Fibroblast of pulmonary artery (primary cell): ENCODE measurements at regions not wholly inside any gene's neighbourhood (a gene's known extent, or its start where the extent isn't known, plus 50 kb on each side); places are given as distances from the start of the nearest gene placed in this dataset.

Experiments
- DNase-seq: peaks from one replicate; pipeline ENCODE4 v3.0.0-alpha.2; 2010; ENCODE audit warnings: low read depth
- H3K4me3 ChIP-seq: replicated peaks from 2 replicates; pipeline ENCODE4 v1.5.1; 2011; ENCODE audit warnings: low read depth, mild to moderate bottlenecking, control low read depth, low read length, moderate library complexity
- CTCF ChIP-seq: IDR thresholded peaks from 2 replicates; pipeline ENCODE4 v1.5.1; 2011; ENCODE audit warnings: mild to moderate bottlenecking, control low read depth, low read length, inconsistent platforms; ENCODE audit errors: missing control alignments

DNA sequence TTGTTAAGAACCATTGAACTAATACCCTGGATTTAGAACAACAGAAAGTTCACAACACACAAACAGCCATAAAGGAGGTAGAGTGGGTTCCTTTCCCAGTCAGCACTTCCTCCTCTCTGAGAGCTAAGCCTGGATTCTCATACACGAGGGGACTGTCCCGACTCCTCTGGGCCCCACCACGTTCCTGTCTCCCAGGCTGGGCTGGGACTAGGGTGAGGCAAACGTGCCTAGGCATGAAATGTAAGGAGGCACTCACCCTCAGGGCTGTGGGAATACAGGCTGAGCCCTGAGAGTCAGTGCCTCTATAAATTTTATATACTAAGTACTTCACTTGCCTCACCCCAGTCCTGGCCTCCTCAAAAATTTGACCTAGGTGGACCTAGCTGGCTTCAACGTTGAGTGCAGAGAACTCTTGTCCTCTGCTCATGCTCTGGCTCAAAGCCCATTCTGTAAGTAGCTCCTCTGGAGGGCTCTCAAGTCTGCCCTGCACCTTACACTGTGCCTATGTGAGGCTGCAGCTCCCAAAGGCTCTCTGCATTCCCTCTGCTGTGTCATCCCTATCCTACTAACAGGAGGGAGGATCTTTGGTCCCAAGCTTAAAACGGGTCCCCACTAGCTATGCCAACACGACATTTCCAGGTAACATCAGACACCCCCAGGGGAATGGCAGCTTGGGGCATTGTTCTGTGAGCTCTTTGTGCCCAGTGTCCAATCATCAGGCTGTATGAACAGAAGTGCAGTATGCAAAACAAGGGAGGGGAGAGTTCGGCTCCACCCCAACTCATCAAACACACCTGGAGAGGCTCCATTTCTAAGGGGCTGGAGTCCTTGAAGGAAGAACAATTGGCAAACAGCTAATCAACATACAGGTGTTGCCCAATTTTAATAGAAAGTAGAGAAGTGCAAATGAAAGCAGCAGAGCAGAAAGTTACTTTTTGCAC is 233.2 kb downstream of the RPLP1 start:
- no peak overlapping the region for H3K4me3 ChIP-seq
- TF ChIP-seq CTCF, result no peak
- no peak for DNase-seq

DNA sequence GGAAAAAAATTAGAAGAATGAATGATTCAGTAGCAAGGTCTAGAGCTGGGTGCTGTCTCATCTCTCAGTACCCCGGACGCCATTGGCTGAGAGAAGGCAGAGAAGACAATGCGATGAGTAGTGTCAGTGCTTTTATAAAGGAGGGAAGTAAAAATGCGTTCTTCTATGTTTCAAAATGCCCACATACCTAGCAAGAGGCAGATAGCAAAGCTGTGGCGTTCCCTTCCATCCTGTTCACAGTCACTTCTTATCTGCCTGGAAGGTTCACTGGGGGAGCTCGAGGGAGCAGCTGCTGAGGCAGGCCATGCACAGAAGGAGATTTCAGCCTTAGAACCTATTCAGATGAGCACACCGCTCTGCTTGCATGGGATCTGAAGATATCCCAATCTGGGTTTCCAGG is 234.0 kb downstream of the RPLP1 start:
- no peak for TF ChIP-seq CTCF
- DNase-seq, result no peak
- no peak overlapping the region for H3K4me3 ChIP-seq

GRCh38 chr15:69689133-69689532 is 236.5 kb downstream of the RPLP1 start:
- no peak for DNase-seq
- no peak overlapping the region for H3K4me3 ChIP-seq
- no peak for TF ChIP-seq CTCF

DNA sequence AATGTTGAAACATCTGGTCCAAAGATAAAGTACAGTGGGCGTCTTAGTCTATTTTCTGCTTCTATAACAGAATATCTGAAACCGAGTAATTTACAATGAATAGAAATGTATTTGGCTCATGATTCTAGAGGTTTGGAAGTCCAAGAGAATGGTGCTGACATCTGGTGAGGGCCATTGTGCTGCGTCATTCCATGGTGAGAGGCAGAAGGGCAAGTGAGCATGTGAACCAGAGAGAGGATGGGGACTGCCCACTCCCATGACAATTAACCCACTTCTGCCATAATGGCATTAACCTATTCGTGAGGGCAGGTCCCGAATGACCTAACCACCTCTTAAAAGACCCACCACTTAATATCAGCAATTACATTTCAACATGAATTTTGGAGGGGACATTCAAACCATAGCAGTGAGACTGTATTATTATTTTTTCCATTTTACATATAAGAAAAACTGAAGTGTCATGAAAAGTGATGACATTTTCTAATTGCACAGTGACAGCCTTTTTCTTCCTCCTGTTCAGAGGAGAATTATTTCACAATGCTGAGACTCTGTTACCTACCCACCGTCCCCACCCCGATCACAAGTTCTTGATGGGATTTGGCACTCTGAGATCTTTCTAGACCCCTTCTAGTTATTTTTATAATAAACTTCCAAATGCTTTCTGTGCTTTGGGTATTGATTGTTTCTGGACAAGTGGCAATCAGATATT is 238.8 kb downstream of the RPLP1 start:
- no peak overlapping the region for H3K4me3 ChIP-seq
- TF ChIP-seq CTCF, result no peak
- no peak for DNase-seq

- DNase-seq, result no peak
- TF ChIP-seq CTCF, result no peak
- no peak overlapping the region for H3K4me3 ChIP-seq
Observed at GRCh38 chr15:69692342-69692741, 239.7 kb downstream of the RPLP1 start.

- no peak overlapping the region for H3K4me3 ChIP-seq
- no peak for DNase-seq
- no peak for TF ChIP-seq CTCF
Observed at GRCh38 chr15:69693059-69693458, 240.4 kb downstream of the RPLP1 start.

DNA sequence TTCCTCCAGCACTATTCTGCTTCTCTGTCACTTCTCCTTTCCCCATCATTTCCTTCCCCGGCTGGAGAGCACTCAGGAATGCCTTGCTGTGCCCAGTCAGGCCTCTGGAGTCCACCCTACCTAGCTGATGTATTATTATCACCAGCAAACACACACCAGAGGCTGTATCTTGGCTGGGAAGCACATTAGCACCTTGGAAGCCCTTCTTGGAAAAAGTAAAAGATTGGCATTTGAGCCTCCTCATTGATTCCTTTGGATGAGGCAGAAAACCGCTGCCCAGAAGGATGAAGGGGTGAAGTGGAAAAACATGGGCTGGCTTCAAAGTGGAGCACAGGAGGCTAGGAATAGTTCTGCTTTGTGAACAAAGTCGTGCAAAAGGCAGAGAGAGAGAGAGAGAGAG is 244.3 kb downstream of the RPLP1 start:
- no peak for TF ChIP-seq CTCF
- no peak for DNase-seq
- no peak overlapping the region for H3K4me3 ChIP-seq
